ENCODE measurements at regions not wholly inside any gene's neighbourhood (a gene's known extent, or its start where the extent isn't known, plus 50 kb on each side); places are given as distances from the start of the nearest gene placed in this dataset.

DNA sequence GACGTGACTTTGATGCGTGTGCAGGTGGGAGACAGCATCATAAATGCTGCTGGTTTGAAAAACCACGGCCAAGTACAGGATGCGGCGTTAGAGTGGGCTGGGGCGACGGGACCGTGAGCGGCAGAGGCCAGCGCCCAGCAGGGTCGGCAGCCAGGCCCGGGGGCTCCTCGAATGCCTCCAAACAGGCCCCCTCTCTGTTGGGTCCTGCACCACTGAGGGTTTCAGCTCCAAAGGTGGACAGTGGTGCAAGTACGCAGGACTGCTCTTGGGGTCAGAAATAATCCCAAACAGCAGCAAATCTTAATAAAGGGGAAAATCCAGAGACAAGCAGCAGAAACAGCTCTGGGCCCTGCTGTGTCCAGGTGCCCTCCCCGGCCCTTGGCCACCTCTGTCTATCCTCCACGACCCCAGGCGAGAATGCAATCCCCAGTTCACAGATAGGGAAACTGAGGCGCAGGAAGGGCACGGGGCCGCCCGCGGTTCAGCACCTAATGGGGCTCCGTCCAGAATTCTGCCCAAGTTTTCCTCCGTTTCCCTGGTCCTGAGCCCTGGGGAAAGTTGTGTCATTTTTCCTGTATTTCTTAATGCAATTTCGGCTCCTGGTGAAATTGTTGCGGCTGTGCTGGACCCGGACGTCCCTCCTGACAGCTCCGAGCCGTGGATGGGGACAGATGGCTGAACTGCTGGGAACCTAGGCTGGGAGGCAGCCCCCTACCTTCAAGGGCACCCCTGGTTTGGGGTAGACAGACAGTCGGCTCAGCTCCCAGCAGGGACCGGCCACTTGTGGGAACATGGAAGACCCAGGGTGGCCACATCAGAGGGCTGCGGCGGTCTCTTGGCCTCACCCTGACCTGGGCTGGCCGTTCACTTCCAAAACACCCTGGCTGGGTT, 97.4 kb downstream of the FOXL3 start:
- DNase-seq = no peak

DNA sequence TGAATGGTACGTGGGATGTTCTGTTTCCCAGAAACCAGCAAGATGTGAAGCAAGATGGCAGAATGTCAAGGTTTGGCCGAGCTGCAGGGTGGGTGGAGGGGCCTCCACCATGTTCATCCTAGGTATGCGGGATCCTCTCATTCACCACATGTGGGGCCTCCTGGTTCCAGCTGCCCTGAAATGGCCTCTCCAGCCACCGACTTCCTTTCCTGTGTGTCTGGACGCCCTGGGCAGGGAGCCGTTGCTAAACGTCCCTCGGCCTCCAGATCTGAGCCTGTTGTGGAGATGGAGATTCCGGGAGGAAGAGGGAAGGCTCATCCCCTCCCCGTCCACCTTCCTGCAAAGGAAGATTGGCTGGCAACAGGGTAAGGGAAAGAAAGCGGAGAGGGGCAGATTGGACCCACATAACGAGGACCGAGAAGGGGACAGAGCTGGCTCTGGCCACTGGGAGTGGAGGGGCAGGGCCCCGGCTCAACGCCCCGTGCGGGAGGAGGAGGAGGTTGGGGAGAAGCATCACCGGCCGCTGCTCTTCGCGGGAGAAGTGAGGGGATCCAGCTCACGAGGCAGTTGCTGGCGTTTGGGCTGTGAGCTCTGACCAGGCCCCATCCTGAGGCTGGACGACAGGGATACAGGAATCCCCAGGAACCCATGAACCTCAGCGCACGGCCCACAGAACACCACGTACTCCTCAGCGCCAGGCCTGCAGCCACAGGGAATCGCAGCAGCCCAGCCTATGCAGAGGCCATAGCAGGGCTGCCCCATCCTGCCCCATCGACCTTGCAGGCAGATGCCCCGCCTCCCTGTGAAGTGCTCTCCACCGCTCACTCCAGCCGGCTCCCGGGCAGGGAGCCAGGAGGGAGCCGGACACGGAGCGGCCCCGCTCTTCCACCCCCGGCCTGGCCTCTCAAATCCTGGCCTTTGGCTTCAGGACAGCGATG, 98.3 kb downstream of the FOXL3 start:
- no peak for DNase-seq

DNA sequence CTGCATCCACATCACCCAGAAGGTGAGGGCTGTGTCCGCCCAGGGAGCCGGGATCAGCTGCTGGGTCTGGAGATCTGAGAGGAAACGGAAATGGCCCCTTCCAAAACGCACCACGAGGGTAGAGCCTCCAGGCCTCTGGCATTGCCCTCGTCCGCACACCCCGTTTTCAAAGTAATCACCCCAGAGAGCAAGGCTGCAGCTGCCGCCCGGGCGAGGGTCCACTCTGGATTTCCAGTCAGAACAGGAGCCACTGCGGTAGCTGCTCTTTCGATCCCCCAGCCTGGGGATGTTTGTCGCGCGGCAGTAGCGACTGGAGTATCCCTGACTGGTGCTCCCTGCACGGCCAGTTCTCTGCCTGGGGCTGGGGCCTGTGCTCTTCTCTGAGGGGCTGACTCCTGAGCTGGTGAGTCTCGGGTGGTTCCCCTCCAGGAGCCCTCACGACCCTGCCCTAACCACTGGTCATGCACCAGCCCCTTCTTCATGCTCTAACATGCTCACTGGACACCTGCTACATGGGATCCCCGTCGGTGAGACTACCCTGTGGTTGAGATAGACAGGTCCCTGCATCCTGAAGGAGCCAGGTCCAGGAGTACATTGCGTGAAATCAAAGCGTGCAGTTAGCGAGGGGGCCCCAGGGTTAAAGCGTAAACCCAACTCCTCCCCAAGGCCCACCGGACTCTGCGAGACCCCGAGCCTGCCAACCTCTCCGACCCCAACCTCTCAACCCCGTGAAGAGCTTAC, 99.2 kb downstream of the FOXL3 start:
- no peak for DNase-seq

DNA sequence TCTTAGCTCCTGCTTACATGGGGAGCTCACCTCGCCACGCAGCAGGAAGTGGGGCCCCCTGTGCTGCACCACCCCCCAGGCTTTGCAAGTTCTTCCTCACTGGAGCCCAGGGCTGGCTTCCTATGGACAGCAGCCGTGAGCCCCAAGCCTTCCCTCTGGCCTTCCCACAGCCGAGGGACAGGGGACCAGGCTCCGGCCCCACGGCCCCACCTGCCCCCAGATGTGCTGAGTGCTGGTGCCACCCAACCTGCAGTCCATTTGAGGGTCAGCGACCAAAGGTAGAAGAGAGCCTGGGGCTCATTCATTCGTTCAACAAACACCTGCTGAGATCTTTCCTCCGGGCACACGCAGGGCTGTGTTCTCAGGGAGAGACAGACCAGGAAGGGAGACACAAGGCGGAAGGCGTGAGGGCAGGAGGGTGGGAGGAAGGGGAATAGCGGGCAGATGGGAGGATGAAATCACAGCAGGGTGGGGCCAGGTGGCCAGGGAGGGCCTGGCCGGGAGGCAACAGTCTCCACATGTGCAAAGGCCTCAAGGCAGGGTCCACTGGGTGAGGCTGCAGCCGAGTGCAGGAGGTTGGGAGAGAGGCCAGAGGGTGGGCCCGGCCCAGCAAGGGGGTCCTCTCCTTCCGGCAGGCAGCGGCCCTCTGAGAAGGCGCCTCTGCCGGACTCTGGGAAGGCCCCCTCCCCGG, 100.1 kb downstream of the FOXL3 start:
- no peak for DNase-seq

DNA sequence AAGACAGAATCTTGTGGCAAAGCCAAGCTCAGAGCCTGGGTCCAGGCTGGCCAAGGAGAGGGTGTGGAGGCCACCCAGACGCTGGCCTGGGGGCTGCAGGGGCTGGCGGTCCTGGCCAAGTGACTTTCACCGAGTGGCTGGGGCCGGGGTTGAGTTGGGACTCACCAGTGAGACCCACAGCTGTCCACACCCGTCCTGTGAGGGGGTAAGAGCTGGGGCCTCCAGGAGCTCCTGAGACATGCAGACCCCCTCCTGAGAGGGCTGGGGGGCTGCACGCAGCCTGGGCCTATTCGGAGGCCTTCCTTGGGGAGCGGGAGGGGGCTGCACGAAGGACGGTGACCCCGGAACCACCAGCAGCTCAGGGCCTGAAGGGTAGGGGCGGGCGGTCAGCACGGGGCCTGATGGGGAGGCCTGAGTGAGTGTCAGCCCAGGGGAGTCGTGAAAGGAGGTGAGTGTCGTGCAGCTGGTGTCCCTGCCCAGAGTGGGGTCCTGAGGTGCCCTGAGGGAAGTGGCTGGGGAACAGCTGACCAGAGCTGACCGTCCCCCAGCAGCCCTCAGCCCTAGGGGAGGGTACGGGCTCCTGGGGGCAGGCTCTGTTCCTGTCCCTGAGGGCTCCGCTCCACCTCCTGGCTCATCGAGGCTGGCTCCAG, 100.9 kb downstream of the FOXL3 start:
- no peak for DNase-seq

DNA sequence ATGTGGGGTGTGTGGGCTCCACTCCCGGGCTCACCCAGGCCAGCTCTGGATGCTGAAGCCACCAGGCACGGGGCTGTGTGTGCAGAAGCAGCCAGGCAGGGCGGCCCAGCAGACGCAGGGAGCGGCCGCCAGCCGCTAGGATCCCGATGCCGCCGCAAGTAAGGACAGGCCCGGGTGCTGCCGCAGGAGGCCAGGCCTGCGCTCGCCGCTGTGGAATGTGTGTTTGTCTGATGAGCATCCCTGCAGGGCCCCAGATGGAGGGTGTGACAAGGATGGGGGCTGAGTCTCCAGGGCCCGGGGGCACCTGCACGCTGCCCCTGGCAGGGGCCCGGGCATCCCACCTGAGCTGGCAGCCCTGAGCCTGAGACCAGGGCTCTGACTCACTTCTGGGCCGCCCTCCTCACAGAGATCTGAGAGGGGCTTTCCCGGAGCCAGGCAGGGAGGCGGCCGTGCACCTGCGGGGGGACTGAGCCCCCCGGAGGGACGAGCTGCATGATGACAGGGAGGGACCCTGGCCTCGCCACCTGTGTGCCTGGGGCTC, 101.5 kb downstream of the FOXL3 start:
- DNase-seq = no peak

DNA sequence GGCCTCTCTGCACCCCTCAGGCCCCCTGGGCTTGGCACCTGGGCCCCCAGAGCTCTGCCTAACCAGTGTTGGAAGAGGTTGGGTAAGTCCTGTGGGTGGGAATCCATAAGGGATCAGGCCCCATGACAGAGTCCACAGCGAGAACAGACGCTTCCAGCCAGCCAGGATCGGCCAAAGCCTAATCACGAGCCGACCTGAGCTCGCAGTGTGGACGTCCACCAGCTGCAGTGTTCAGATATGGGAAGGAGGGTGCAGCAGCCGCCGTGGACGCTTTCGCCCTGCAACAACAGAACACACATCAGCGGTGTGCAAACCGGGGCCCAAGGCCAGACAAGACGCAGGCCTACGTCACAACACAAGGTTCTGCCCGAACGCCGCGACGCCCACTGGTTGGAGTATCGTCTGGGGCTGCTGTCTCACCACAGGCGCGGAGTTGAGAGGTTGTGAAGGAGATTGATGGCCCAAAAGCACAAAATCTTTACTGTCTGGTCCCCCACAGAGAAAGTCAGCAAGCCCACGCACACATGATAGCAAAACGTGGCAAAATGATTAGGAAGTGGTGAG, 102.1 kb downstream of the FOXL3 start:
- no peak for DNase-seq

DNA sequence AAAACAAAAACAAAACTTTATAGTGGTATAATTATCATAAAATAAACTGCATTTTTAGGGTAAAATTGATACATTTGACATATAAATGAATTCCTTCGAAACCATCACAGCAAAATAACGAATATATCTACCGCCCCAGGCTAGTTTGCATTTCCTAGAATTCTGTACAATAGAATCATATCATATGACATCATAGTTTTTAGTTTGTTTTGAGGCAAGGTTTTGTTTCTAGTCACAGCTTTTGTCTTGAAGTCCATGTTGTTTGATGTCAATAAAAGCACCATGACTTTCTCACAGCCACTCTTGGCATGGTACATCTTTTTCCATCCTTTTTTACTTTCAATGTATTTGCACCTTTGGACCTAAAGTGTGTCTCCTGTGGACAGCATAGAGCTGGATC, 102.9 kb downstream of the FOXL3 start:
- no peak for DNase-seq

DNA sequence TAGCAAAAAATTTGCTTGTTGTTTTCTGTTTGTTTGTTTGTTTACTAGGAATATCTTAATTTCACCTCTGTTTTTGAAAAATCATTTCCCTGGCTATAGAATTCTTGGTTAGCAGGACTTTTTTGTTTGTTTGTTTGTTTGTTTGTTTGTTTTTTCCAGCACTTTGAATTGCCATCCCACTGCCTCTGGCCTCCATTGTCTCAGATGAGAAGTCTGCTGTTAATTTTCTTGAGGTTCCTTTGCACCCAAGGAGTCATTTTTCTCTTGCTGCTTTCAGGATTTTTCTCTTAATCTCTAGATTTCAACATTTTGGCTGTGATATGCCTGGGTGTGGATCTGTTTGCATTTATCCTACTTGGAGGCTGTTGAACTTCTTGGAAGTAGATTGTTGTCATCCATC, 105.7 kb downstream of the FOXL3 start:
- DNase-seq = no peak

DNA sequence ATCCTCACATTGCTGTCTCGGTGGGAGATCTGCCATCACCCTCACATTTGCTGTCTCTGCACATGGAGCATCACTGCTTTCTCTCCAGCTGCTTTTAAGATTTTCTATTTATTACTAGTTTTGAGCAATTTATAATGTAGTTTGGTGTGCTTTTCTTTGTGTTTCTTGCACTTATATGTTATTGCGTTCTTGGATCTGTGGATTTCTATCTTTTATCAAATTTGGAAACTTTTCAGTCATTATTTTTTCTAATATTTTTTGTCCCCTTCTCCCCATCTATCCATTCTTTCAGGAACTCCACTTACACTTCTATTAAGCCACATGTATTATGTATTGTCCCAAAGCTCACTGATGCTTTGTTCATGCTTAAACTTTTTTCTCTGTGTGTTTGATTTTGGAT, 108.9 kb downstream of the FOXL3 start:
- DNase-seq = no peak

DNA sequence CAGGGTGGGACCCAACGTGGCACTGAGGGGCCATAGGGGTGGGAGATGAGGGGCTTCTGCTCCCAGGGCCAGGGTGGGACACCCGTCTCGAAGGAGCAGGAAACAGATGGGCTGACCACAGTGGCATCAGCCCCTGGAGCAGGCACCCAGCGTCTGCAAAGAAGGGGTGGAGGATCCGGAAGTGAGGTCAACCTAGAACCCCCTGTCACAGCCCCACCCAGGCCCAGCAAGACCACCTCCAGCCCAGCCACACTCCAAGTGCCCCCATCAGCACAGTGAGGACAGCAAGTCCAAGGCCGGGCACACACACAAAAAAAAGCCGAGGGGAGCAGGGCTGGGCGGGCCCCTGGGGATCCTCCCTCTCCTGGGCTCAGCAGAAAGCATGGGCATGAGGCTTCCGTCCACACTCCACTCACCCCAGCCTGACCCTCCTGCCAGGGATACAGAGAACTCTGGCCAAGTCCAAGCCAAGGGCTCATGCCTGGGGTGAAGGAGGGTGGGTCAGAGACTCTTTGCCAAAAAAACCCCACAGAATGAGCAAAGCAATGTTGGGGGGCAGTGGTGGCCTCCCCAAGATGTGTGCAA, 111.0 kb downstream of the FOXL3 start:
- no peak for DNase-seq

DNA sequence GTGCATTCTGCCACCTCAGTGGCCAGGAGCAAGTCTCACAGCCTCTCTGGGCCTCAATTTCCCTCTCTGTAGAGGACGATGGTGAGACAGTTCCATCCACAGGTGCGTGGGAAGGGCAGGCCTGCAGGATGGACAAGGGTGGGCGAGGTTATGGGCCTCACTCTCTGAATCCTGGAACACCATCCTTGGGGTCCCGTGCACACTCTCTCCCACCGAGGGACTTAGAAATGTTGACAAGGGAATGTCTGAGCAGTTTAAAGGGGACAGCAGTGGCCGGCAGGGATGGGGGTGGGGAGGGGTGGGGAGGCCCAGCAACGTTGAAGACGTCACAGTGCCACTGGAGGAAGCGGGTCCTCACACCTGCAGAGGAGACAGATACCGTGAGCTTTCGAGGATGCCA, 111.5 kb downstream of the FOXL3 start:
- DNase-seq = no peak

DNA sequence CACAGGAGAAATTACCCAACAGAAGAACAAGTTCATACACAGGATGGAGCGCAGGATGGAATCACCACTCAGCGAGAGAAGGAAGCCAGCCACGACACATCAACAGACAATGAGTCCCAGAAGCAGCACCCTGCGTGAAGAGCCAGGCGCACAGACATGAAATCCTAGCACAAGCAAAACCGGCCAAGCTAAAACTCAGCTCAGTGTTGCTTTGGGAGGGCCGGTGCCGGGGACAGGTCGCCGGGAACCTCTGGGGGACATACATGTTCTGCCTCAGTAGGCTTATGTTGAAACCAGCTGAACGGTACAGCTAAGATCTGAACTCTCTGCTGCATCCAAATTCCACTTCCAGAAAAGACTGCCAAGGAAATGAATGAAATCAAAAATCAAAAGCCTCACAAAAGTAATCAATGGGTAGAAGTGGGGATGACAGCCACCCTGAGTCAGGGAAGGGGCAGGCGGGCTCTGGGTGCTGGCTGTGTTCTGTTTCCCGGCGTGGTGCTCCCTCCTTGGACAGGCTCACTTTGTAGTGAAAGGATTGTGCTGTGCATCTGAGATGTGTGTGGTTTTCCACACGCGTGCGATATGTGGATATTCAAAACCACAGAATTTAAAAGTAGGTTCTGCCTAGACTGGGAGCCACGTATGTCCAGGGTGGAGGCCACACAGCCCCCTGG, 114.7 kb downstream of the PDGFA start:
- no peak for DNase-seq

DNA sequence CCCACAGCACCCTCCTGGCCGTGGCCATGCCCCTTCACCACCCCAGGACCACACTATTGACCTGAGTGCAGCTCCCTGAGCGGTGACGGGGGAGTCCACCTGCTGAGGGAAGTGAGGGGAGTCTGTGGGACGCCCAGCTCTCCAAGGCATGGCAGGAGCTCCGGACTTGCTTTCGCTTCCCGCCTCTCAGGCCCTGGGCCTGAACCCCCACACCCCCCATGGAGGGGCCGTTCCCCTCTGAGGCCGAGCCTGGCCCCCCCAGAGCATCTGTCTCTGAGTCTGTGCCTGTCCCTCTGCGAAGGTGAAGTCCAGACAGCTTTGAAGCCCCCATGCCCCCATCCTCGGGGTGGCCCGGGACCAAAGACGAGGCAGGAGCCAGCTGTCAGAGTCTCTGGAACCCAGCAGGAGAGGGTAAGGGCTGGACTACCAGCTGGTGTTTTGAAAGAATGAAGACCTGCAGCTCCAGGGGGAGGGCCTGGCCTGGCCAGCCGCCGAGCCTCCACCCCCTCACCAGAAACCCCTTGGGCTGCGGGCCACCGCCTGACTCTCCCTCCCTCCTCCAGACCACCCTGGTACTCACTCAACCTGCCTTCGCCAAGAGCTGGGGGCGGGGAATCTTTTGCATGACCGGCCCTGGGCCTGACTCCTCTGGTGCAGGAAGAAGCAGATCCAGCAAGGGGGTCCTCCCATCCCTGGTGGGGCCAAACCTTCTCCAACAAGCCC, 114.0 kb downstream of the PDGFA start:
- DNase-seq = no peak

DNA sequence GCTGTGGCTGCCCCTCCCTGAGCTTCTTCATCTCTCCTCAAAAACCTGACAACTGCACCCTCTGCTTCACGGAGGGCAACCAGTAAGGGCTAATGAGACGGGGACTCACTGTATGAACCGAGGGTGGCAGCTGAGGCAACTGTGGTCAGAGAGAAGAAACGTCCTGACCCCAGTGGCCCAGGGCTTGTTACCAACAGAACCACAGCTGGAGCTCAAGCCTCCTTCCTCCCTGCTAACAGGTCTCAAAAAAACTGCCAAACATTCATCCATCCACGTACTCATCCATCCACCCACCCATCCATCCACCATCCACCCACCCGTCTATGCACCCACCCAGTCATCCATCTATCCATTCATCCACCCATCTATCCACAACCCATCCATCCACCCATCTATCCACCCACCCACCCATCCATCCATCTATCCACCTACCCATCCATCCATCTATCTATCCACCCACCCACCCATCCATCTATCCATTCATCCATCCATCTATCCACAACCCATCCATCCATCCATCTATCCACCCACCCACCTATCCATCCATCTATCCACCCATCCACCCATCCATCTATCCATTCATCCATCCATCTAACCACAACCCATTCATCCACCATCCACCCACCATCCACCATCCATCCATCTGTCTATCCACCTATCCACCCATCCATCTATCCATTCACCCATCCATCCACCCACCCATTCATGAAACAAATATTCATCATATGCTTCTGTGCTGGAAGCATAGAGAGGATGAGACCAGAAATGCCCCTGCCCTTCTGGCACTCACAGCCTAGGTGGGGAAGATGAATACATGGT, 111.7 kb downstream of the PDGFA start:
- DNase-seq = no peak

DNA sequence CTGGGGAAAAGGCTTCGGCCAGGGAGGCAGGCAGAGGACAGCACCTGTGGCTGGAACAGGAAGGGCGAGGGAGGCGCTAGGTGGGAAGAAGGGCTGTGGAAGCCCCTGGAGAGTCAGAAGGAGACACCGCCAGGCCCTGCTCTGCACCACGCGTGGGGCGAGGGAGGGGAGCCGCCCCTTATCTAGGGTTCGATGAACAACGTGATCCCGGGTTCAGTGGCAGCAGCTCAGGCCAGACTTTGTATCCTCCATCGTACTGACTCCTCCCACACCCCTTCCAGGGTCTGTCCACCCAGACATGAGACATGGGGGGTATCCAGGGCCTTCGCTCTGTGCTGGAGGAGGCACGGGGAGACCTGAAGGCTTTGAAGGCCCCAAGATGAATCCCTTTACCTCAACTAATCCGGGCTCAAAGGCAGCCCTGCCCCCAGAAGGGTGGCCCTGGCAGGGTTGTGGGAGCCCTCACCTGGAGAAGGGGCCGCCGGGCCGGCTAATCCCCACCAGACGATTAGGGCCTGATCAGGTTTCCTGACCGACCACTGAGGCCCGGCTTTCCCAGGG, 110.8 kb downstream of the PDGFA start:
- no peak for DNase-seq

DNA sequence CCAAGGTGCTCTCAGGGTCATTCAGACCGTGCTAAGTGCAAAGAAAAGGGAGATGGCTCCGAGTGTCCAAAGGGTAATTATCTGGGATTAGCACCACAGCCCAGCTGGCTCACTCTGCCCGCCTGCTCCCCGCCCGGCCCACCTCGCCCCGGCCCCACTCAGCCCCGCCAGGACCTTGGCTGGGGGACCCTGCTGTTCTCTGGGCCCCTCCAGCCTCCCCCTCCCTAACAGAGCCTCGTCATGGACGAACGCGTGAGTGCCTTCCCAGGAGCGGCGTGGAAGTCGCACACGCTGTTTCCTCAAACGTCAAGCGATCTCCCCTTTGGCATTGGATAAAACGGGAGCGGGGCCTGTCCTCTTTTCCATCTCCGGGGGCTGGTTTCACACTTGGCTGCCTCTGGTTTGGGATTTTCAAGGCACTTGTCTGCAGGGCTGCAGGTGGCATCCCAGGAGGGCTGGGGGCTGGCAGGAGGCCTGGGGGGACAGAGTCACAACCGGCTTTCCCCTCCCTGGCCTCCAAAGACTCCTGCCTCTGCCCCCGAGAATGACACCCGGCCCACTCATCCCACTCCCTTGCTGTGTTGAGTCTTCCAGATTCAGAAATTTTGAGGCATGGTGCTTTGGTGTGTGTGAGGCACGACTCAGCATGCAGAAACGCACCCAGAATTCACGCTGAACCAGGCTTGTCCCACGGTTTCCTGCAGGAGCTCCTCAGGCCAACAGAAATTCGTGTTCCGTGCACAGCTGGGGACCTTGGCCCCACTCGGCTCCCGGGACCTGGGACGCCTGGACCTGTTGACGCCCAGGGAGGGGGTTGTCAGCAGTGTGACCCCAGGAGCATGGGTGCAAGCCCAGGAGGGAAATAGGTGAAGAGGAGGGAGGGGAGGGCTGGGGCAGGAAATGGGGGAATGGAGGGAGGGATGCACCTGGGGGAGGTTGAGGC, 110.0 kb downstream of the PDGFA start:
- no peak for DNase-seq

All from RPMI8226 (cell line).